ENCODE measurements at regions not wholly inside any gene's neighbourhood (a gene's known extent, or its start where the extent isn't known, plus 50 kb on each side); places are given as distances from the start of the nearest gene placed in this dataset.

GRCh38 chr22:49647627-49648026 is 180.0 kb downstream of the BRD1 start:
- peak; percentile 61 for DNase-seq
- Histone ChIP-seq H3K27me3 (ENCODE audit: low read length) (no peaks in the 10 kb centered on the region), H3K9me3 (ENCODE audit: low read length) (no peaks in the 10 kb centered on the region), H3K36me3 (ENCODE audit: insufficient read depth, low read length) (peaks cover 27% of the 10 kb centered on the region), H4K20me1 (ENCODE audit: insufficient read depth, low read depth, low read length) (peaks cover 86% of the 10 kb centered on the region), H3K79me2 (ENCODE audit: low read length) (peaks cover 97% of the 10 kb centered on the region), H2AFZ (ENCODE audit: low read length) (no peak overlapping the region), H3K4me1 (ENCODE audit: low read length) (no peaks in the 10 kb centered on the region), H3K9me2 (replicated peaks; ENCODE audit: insufficient read depth, low read length) (no peaks in the 10 kb centered on the region), H3K9ac (ENCODE audit: low read length) (no peak overlapping the region), H3K4me3 (ENCODE audit: low read length) (no peak overlapping the region), H3K27ac (ENCODE audit: low read length) (no peak overlapping the region), H3K4me2 (ENCODE audit: low read depth, low read length, poor library complexity, severe bottlenecking) (no peak overlapping the region)

GRCh38 chr22:49646876-49647275 is 180.8 kb downstream of the BRD1 start:
- no peak overlapping the region for H3K9ac ChIP-seq (ENCODE audit: low read length)
- no peaks in the 10 kb centered on the region for H3K4me1 ChIP-seq (ENCODE audit: low read length)
- H3K79me2 ChIP-seq (ENCODE audit: low read length): peaks cover 97% of the 10 kb centered on the region
- H2AFZ ChIP-seq (ENCODE audit: low read length): no peak overlapping the region
- DNase-seq: no peak
- H3K4me2 ChIP-seq (ENCODE audit: low read depth, low read length, poor library complexity, severe bottlenecking): no peak overlapping the region
- H3K27ac ChIP-seq (ENCODE audit: low read length): no peak overlapping the region
- H4K20me1 ChIP-seq (ENCODE audit: insufficient read depth, low read depth, low read length): peaks cover 87% of the 10 kb centered on the region
- H3K27me3 ChIP-seq (ENCODE audit: low read length): no peaks in the 10 kb centered on the region
- H3K9me2 ChIP-seq (replicated peaks; ENCODE audit: insufficient read depth, low read length): no peaks in the 10 kb centered on the region
- no peaks in the 10 kb centered on the region for H3K9me3 ChIP-seq (ENCODE audit: low read length)
- peaks cover 19% of the 10 kb centered on the region for H3K36me3 ChIP-seq (ENCODE audit: insufficient read depth, low read length)
- H3K4me3 ChIP-seq (ENCODE audit: low read length): no peak overlapping the region

GRCh38 chr22:49645791-49646550 is 181.7 kb downstream of the BRD1 start:
- no peak overlapping the region for H3K9ac ChIP-seq (ENCODE audit: low read length)
- H3K27ac ChIP-seq (ENCODE audit: low read length): no peak overlapping the region
- H3K27me3 ChIP-seq (ENCODE audit: low read length): no peaks in the 10 kb centered on the region
- H3K79me2 ChIP-seq (ENCODE audit: low read length): peaks cover 97% of the 10 kb centered on the region
- H2AFZ ChIP-seq (ENCODE audit: low read length): no peak overlapping the region
- no peak overlapping the region for H3K4me2 ChIP-seq (ENCODE audit: low read depth, low read length, poor library complexity, severe bottlenecking)
- H3K9me3 ChIP-seq (ENCODE audit: low read length): no peaks in the 10 kb centered on the region
- H3K4me3 ChIP-seq (ENCODE audit: low read length): no peak overlapping the region
- no peaks in the 10 kb centered on the region for H3K4me1 ChIP-seq (ENCODE audit: low read length)
- peaks cover 14% of the 10 kb centered on the region for H3K36me3 ChIP-seq (ENCODE audit: insufficient read depth, low read length)
- DNase-seq: no peak
- H3K9me2 ChIP-seq (replicated peaks; ENCODE audit: insufficient read depth, low read length): no peaks in the 10 kb centered on the region
- peaks cover 88% of the 10 kb centered on the region for H4K20me1 ChIP-seq (ENCODE audit: insufficient read depth, low read depth, low read length)

GRCh38 chr22:49645257-49645656 is 182.4 kb downstream of the BRD1 start:
- no peak for DNase-seq
- Histone ChIP-seq H3K4me1 (ENCODE audit: low read length) (no peaks in the 10 kb centered on the region), H3K9ac (ENCODE audit: low read length) (no peak overlapping the region), H3K4me2 (ENCODE audit: low read depth, low read length, poor library complexity, severe bottlenecking) (no peak overlapping the region), H3K36me3 (ENCODE audit: insufficient read depth, low read length) (peaks cover 7% of the 10 kb centered on the region; the same call in 1 of the 2 replicates), H2AFZ (ENCODE audit: low read length) (no peak overlapping the region), H4K20me1 (ENCODE audit: insufficient read depth, low read depth, low read length) (peaks cover 81% of the 10 kb centered on the region), H3K27me3 (ENCODE audit: low read length) (no peaks in the 10 kb centered on the region), H3K27ac (ENCODE audit: low read length) (no peak overlapping the region), H3K9me2 (replicated peaks; ENCODE audit: insufficient read depth, low read length) (no peaks in the 10 kb centered on the region), H3K79me2 (ENCODE audit: low read length) (peaks cover 97% of the 10 kb centered on the region), H3K9me3 (ENCODE audit: low read length) (no peaks in the 10 kb centered on the region), H3K4me3 (ENCODE audit: low read length) (no peak overlapping the region)

- Histone ChIP-seq H3K27ac (ENCODE audit: low read length) (no peak overlapping the region), H3K4me2 (ENCODE audit: low read depth, low read length, poor library complexity, severe bottlenecking) (no peak overlapping the region), H3K27me3 (ENCODE audit: low read length) (no peaks in the 10 kb centered on the region), H3K4me3 (ENCODE audit: low read length) (no peak overlapping the region), H3K9ac (ENCODE audit: low read length) (no peak overlapping the region), H3K79me2 (ENCODE audit: low read length) (peaks cover 97% of the 10 kb centered on the region), H3K36me3 (ENCODE audit: insufficient read depth, low read length) (no peaks in the 10 kb centered on the region), H4K20me1 (ENCODE audit: insufficient read depth, low read depth, low read length) (peaks cover 81% of the 10 kb centered on the region), H3K4me1 (ENCODE audit: low read length) (no peaks in the 10 kb centered on the region), H3K9me2 (replicated peaks; ENCODE audit: insufficient read depth, low read length) (no peaks in the 10 kb centered on the region), H3K9me3 (ENCODE audit: low read length) (no peaks in the 10 kb centered on the region), H2AFZ (ENCODE audit: low read length) (no peak overlapping the region)
- no peak for DNase-seq
These were observed 183.7 kb downstream of the BRD1 start for GRCh38 chr22:49643998-49644397.

- H3K27ac ChIP-seq (ENCODE audit: low read length): no peak overlapping the region
- no peaks in the 10 kb centered on the region for H3K4me1 ChIP-seq (ENCODE audit: low read length)
- no peak overlapping the region for H3K4me3 ChIP-seq (ENCODE audit: low read length)
- H3K4me2 ChIP-seq (ENCODE audit: low read depth, low read length, poor library complexity, severe bottlenecking): no peak overlapping the region
- H3K9me2 ChIP-seq (replicated peaks; ENCODE audit: insufficient read depth, low read length): no peaks in the 10 kb centered on the region
- peaks cover 86% of the 10 kb centered on the region for H4K20me1 ChIP-seq (ENCODE audit: insufficient read depth, low read depth, low read length)
- H3K36me3 ChIP-seq (ENCODE audit: insufficient read depth, low read length): 0 out of 2 replicates have a peak, but pooled peaks cover under 1% of the 10 kb centered on the region
- no peaks in the 10 kb centered on the region for H3K9me3 ChIP-seq (ENCODE audit: low read length)
- DNase-seq: no peak
- H3K27me3 ChIP-seq (ENCODE audit: low read length): no peaks in the 10 kb centered on the region
- no peak overlapping the region for H3K9ac ChIP-seq (ENCODE audit: low read length)
- no peak overlapping the region for H2AFZ ChIP-seq (ENCODE audit: low read length)
- peaks cover 97% of the 10 kb centered on the region for H3K79me2 ChIP-seq (ENCODE audit: low read length)
These were observed 184.2 kb downstream of the BRD1 start for GRCh38 chr22:49643466-49643865.

GRCh38 chr22:49642741-49643140 is 184.9 kb downstream of the BRD1 start:
- no peak overlapping the region for H3K27ac ChIP-seq (ENCODE audit: low read length)
- no peak overlapping the region for H3K4me3 ChIP-seq (ENCODE audit: low read length)
- H3K9ac ChIP-seq (ENCODE audit: low read length): no peak overlapping the region
- H4K20me1 ChIP-seq (ENCODE audit: insufficient read depth, low read depth, low read length): peaks cover 86% of the 10 kb centered on the region
- no peak overlapping the region for H3K4me2 ChIP-seq (ENCODE audit: low read depth, low read length, poor library complexity, severe bottlenecking)
- no peaks in the 10 kb centered on the region for H3K9me2 ChIP-seq (replicated peaks; ENCODE audit: insufficient read depth, low read length)
- no peaks in the 10 kb centered on the region for H3K4me1 ChIP-seq (ENCODE audit: low read length)
- 0 out of 2 replicates have a peak, but pooled peaks cover 4% of the 10 kb centered on the region for H3K36me3 ChIP-seq (ENCODE audit: insufficient read depth, low read length)
- no peak for DNase-seq
- H3K79me2 ChIP-seq (ENCODE audit: low read length): peaks cover 97% of the 10 kb centered on the region
- no peaks in the 10 kb centered on the region for H3K27me3 ChIP-seq (ENCODE audit: low read length)
- no peak overlapping the region for H2AFZ ChIP-seq (ENCODE audit: low read length)
- H3K9me3 ChIP-seq (ENCODE audit: low read length): no peaks in the 10 kb centered on the region

- Histone ChIP-seq H4K20me1 (ENCODE audit: insufficient read depth, low read depth, low read length) (peaks cover 86% of the 10 kb centered on the region), H3K36me3 (ENCODE audit: insufficient read depth, low read length) (0 out of 2 replicates have a peak, but pooled peaks cover 4% of the 10 kb centered on the region), H3K4me1 (ENCODE audit: low read length) (no peaks in the 10 kb centered on the region), H3K4me2 (ENCODE audit: low read depth, low read length, poor library complexity, severe bottlenecking) (no peak overlapping the region), H3K27me3 (ENCODE audit: low read length) (no peaks in the 10 kb centered on the region), H2AFZ (ENCODE audit: low read length) (no peak overlapping the region), H3K9me2 (replicated peaks; ENCODE audit: insufficient read depth, low read length) (no peaks in the 10 kb centered on the region), H3K9ac (ENCODE audit: low read length) (no peak overlapping the region), H3K79me2 (ENCODE audit: low read length) (peaks cover 97% of the 10 kb centered on the region), H3K9me3 (ENCODE audit: low read length) (no peaks in the 10 kb centered on the region), H3K27ac (ENCODE audit: low read length) (no peak overlapping the region), H3K4me3 (ENCODE audit: low read length) (no peak overlapping the region)
- DNase-seq: no peak
These were observed 185.3 kb downstream of the BRD1 start for GRCh38 chr22:49642331-49642730.

All from Karpas-422 (cell line).